Keratinocyte (primary cell): ENCODE measurements at regions not wholly inside any gene's neighbourhood (a gene's known extent, or its start where the extent isn't known, plus 50 kb on each side); places are given as distances from the start of the nearest gene placed in this dataset.

Experiments used
- DNase-seq: peaks from one replicate; pipeline ENCODE4 v3.0.0-alpha.2; 2011; ENCODE audit warnings: low read depth, missing footprints, low spot score
- FAIRE-seq: peaks from 2 replicates; lab custom pipeline; 2011; peaks lifted over from hg19 to GRCh38; lab: Jason Lieb, UNC
- H2AFZ ChIP-seq: 2 replicates; pipeline ENCODE4 v1.6.0; 2012; ENCODE audit warnings: low read length, control low read depth, inconsistent platforms; ENCODE audit not compliant: control insufficient read depth
- H3K27ac ChIP-seq: 2 replicates; pipeline ENCODE4 v1.5.1; 2011; ENCODE audit warnings: low read length; ENCODE audit not compliant: control insufficient read depth, insufficient read depth
- H3K27me3 ChIP-seq: 3 replicates; pipeline ENCODE4 v1.6.0; 2011; ENCODE audit warnings: low read length; ENCODE audit not compliant: control insufficient read depth, insufficient read depth; ENCODE audit errors: extremely low read depth
- H3K36me3 ChIP-seq, 2 experiments: 2 replicates in 1 of 2; 3 replicates in 1 of 2; pipeline ENCODE4 v1.5.1; 2011; ENCODE audit warnings: low read length in 2 of 2, mild to moderate bottlenecking in 1 of 2; ENCODE audit not compliant: control insufficient read depth in 2 of 2, insufficient read depth in 2 of 2; ENCODE audit errors: extremely low read depth in 1 of 2
- H3K4me1 ChIP-seq: 3 replicates; pipeline ENCODE4 v1.5.1; 2011; ENCODE audit warnings: low read length; ENCODE audit not compliant: control insufficient read depth, insufficient read depth; ENCODE audit errors: extremely low read depth
- H3K4me2 ChIP-seq: 3 replicates; pipeline ENCODE4 v1.6.0; 2011; ENCODE audit warnings: low read depth, low read length; ENCODE audit not compliant: control insufficient read depth, insufficient read depth; ENCODE audit errors: extremely low read depth
- H3K4me3 ChIP-seq, 3 experiments: fragments of 200-600 bp in 1 of 3; sonication (generic) in 1 of 3; 2 replicates in 2 of 3; 3 replicates in 1 of 3; pipeline ENCODE4 v1.5.1; 2011 to 2016; ENCODE audit warnings: low read length in 3 of 3, mild to moderate bottlenecking in 3 of 3, control low read depth in 2 of 3, inconsistent platforms in 1 of 3, low read depth in 1 of 3, mixed read lengths in 1 of 3, mixed run types in 1 of 3, moderate library complexity in 1 of 3; ENCODE audit not compliant: control insufficient read depth in 2 of 3, insufficient read depth in 2 of 3; ENCODE audit errors: extremely low read depth in 1 of 3
- H3K79me2 ChIP-seq: 2 replicates; pipeline ENCODE4 v1.6.0; 2012; ENCODE audit warnings: low read length; ENCODE audit not compliant: control insufficient read depth, insufficient read depth
- H3K9ac ChIP-seq: 3 replicates; pipeline ENCODE4 v1.6.0; 2011; ENCODE audit warnings: low read length; ENCODE audit not compliant: control insufficient read depth, insufficient read depth; ENCODE audit errors: extremely low read depth
- H3K9me1 ChIP-seq: 3 replicates; pipeline ENCODE4 v1.6.0; 2011; ENCODE audit warnings: low read length; ENCODE audit not compliant: control insufficient read depth, insufficient read depth; ENCODE audit errors: extremely low read depth
- H3K9me3 ChIP-seq: 2 replicates; pipeline ENCODE4 v1.5.1; 2012; ENCODE audit warnings: low read depth, low read length; ENCODE audit not compliant: control insufficient read depth
- H4K20me1 ChIP-seq: 3 replicates; pipeline ENCODE4 v1.6.0; 2011; ENCODE audit warnings: low read length; ENCODE audit not compliant: control insufficient read depth, insufficient read depth; ENCODE audit errors: extremely low read depth
- EZH2 ChIP-seq: IDR thresholded peaks from one replicate; pipeline ENCODE4 v1.6.1; 2012; ENCODE audit warnings: inconsistent platforms, mild to moderate bottlenecking, low read length, moderate library complexity
- dilution Hi-C: fragments of 300-500 bp; cut with MboI; formaldehyde crosslinking; loops from one replicate; pipeline ENCODE4 v1.7.0; 2020; ENCODE audit warnings: low sequenced_read_pairs; ENCODE audit not compliant: extremely low pct_ligation_motif_present
- TF ChIP-seq, protein P1 (sequence below), 3 experiments: IDR thresholded peaks in 1 of 3; conservative IDR thresholded peaks in 1 of 3; optimal IDR thresholded peaks in 1 of 3; 2 replicates in 2 of 3; 3 replicates in 1 of 3; pipeline versions ENCODE3 to v1.5.1; 2011; ENCODE audit warnings: low read length in 3 of 3, mild to moderate bottlenecking in 3 of 3, moderate library complexity in 2 of 3, control low read depth in 1 of 3, inconsistent platforms in 1 of 3; ENCODE audit not compliant: insufficient read depth in 2 of 3; ENCODE audit errors: extremely low read depth in 1 of 3

DNA sequence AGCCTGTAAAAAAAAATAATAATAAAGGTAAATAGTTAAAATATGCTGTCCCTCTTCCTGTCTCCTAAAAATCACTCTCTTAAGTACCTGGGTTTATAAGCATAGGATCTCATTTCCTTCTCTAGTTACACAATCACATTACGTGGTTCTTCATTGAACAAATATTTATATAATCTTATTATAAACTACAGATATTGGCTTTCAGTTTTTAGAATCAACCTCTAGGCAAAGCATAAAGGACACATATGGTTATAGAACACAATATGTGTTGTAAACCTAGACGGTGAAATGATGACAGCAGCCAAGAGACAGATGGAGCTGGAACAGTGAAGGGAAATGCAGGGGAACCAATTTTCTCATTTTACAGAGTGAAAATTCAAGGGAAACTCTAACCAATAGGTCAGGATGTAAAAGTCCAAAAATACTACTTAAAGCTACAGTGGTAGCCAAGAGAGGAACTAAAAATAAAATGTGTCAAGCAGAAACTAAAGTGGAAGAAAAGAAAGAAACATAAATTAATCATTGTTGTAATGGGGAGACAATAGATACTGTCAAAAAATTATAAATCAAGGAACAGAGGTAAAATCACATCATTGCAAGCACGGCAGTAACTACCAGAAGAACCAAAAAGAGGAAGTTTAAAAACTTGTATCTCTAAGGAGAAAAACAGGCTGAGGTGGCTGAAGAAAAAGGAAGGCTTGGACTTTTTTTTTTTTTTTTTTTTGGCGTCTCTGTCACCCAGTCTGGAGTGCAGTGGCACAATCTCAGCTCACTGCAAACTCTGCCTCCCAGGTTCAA lies 82.8 kb upstream of the CDYL start:
- no peak for TF ChIP-seq EZH2
- TF ChIP-seq, protein P1, sequence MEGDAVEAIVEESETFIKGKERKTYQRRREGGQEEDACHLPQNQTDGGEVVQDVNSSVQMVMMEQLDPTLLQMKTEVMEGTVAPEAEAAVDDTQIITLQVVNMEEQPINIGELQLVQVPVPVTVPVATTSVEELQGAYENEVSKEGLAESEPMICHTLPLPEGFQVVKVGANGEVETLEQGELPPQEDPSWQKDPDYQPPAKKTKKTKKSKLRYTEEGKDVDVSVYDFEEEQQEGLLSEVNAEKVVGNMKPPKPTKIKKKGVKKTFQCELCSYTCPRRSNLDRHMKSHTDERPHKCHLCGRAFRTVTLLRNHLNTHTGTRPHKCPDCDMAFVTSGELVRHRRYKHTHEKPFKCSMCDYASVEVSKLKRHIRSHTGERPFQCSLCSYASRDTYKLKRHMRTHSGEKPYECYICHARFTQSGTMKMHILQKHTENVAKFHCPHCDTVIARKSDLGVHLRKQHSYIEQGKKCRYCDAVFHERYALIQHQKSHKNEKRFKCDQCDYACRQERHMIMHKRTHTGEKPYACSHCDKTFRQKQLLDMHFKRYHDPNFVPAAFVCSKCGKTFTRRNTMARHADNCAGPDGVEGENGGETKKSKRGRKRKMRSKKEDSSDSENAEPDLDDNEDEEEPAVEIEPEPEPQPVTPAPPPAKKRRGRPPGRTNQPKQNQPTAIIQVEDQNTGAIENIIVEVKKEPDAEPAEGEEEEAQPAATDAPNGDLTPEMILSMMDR (optimal IDR thresholded peaks at IDR 0.05 in 1 of 3, IDR thresholded peaks at IDR 0.05 in 1 of 3, conservative IDR thresholded peaks at IDR 0.05 in 1 of 3; ENCODE audit: extremely low read depth in 1 of 3, insufficient read depth in 2 of 3, low read length in 3 of 3) = no peak

DNA sequence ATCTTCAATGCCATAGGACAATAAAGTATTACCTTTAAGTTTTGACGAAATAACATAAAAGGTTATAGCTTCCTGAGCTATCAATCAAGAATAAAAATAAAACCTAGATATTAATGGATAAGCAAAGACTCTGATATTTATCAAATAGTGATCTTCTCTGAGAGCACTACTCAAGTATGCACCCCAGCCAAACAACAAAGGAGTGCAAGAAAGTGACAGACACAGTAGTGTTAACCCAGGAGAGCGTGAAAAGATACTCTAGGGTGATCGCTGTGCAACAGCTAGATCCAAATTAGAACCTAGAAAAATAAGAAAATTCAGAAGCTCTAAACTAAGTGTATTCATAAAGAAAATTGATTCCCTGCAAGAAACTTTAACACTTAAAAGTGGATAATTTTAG lies 83.5 kb upstream of the CDYL start:
- no peaks in the 10 kb centered on the region for H3K9me1 ChIP-seq
- H3K4me1 ChIP-seq = peaks cover 9% of the 10 kb centered on the region
- no peak overlapping the region for H3K27ac ChIP-seq
- no peak overlapping the region for H3K4me2 ChIP-seq
- dilution Hi-C loops = no loop called here
- no peak overlapping the region for H3K9ac ChIP-seq
- no peaks in the 10 kb centered on the region for H3K9me3 ChIP-seq
- H2AFZ ChIP-seq = no peak overlapping the region
- H3K4me3 ChIP-seq = no peak overlapping the region
- no peak for TF ChIP-seq EZH2
- TF ChIP-seq, protein P1 (optimal IDR thresholded peaks at IDR 0.05 in 1 of 3, IDR thresholded peaks at IDR 0.05 in 1 of 3, conservative IDR thresholded peaks at IDR 0.05 in 1 of 3; ENCODE audit: extremely low read depth in 1 of 3, insufficient read depth in 2 of 3, low read length in 3 of 3) = no peak
- H3K27me3 ChIP-seq = no peaks in the 10 kb centered on the region
- H3K79me2 ChIP-seq = no peaks in the 10 kb centered on the region
- no peak for DNase-seq
- H4K20me1 ChIP-seq = no peaks in the 10 kb centered on the region
- no peak for FAIRE-seq
- no peaks in the 10 kb centered on the region for H3K36me3 ChIP-seq

More for the DNA sequence above, 82.8 kb upstream of the CDYL start:
- H3K27me3 ChIP-seq = no peaks in the 10 kb centered on the region
- H3K9ac ChIP-seq = no peak overlapping the region
- H3K4me2 ChIP-seq = no peak overlapping the region
- H3K9me1 ChIP-seq = no peaks in the 10 kb centered on the region
- no peak for DNase-seq
- dilution Hi-C loops = no loop called here
- peaks cover 4% of the 10 kb centered on the region for H3K4me1 ChIP-seq
- H3K36me3 ChIP-seq = no peaks in the 10 kb centered on the region
- H3K79me2 ChIP-seq = no peaks in the 10 kb centered on the region
- no peaks in the 10 kb centered on the region for H3K9me3 ChIP-seq
- no peak overlapping the region for H2AFZ ChIP-seq
- H3K27ac ChIP-seq = no peak overlapping the region
- FAIRE-seq = no peak
- no peak overlapping the region for H3K4me3 ChIP-seq
- no peaks in the 10 kb centered on the region for H4K20me1 ChIP-seq
